K562 (cell line): ENCODE measurements at regions not wholly inside any gene's neighbourhood (a gene's known extent, or its start where the extent isn't known, plus 50 kb on each side); places are given as distances from the start of the nearest gene placed in this dataset.

Experiments
- BDP1 ChIP-seq: IDR thresholded peaks from 3 replicates; pipeline ENCODE4 v1.6.1; 2011; ENCODE audit not compliant: insufficient read length, insufficient read depth
- EWSR1 ChIP-seq: fragments of 450-650 bp; IDR thresholded peaks from 2 replicates; pipeline ENCODE4 v1.6.1; 2018; ENCODE audit warnings: borderline replicate concordance, mild to moderate bottlenecking, low read depth, moderate library complexity; ENCODE audit not compliant: partially characterized antibody
- HDAC3 ChIP-seq: fragments of 450-650 bp; IDR thresholded peaks from 2 replicates; pipeline ENCODE4 v1.6.1; 2018; ENCODE audit warnings: borderline replicate concordance, mild to moderate bottlenecking, moderate library complexity; ENCODE audit not compliant: partially characterized antibody
- HNRNPH1 ChIP-seq: fragments of 200-400 bp; formaldehyde crosslinking; optimal IDR thresholded peaks from 2 replicates; pipeline ENCODE3; 2017; ENCODE audit warnings: low read depth, mild to moderate bottlenecking, low read length, moderate library complexity
- IRF2 ChIP-seq: sonication (generic); formaldehyde crosslinking; IDR thresholded peaks from 2 replicates; pipeline ENCODE4 v1.8.1; 2022; ENCODE audit warnings: mild to moderate bottlenecking, missing genetic modification reagents
- KAT2B ChIP-seq: IDR thresholded peaks from one replicate; pipeline ENCODE4 v1.6.1; 2012; ENCODE audit warnings: low read depth, mild to moderate bottlenecking, control low read depth, inconsistent platforms, low read length, moderate library complexity
- MYNN ChIP-seq, 2 experiments: sonication (generic); formaldehyde crosslinking in 1 of 2; IDR thresholded peaks; 2 replicates each; pipeline versions ENCODE4 v1.5.0 to v1.6.1; 2016 to 2020; ENCODE audit warnings: antibody characterized with exemption in 1 of 2, missing genetic modification reagents in 1 of 2
- NBN ChIP-seq: fragments of 450-650 bp; IDR thresholded peaks from 2 replicates; pipeline ENCODE4 v1.6.1; 2016; ENCODE audit warnings: low read depth, mild to moderate bottlenecking
- NCOR1 ChIP-seq: fragments of 450-650 bp; IDR thresholded peaks from 2 replicates; pipeline ENCODE4 v1.6.1; 2016; ENCODE audit warnings: mild to moderate bottlenecking, moderate library complexity
- NFYB ChIP-seq: IDR thresholded peaks from 2 replicates; pipeline ENCODE4 v1.6.1; 2011; ENCODE audit warnings: mild to moderate bottlenecking, moderate library complexity; ENCODE audit not compliant: insufficient read length; ENCODE audit errors: extremely low read depth
- OTX1 ChIP-seq: fragments of 450-650 bp; formaldehyde crosslinking; IDR thresholded peaks from 2 replicates; pipeline ENCODE4 v1.4.0; 2022; ENCODE audit warnings: mild to moderate bottlenecking
- PHTF2 ChIP-seq: fragments of 250-450 bp; sonication (Bioruptor Pico); IDR thresholded peaks from 2 replicates; pipeline ENCODE4 v1.5.0; 2021; ENCODE audit warnings: mild to moderate bottlenecking
- POLR2AphosphoS2 ChIP-seq: IDR thresholded peaks from 2 replicates; pipeline ENCODE4 v1.6.1; 2012; ENCODE audit warnings: low read length, improper control_type of control experiment
- RUNX1 ChIP-seq: sonication (generic); IDR thresholded peaks from 2 replicates; pipeline ENCODE4 v1.6.1; 2016; ENCODE audit warnings: antibody characterized with exemption, low read depth
- SIN3A ChIP-seq, 2 experiments: fragments of 150-350 bp in 1 of 2; IDR thresholded peaks; 2 replicates each; pipeline ENCODE4 v1.6.1; 2011 to 2016; ENCODE audit warnings: borderline replicate concordance in 2 of 2, low read depth in 2 of 2, low read length in 2 of 2, mild to moderate bottlenecking in 2 of 2, moderate library complexity in 2 of 2; ENCODE audit not compliant: control insufficient read depth in 1 of 2
- TAF15 ChIP-seq: fragments of 200-400 bp; formaldehyde crosslinking; IDR thresholded peaks from 2 replicates; pipeline ENCODE4 v1.6.1; 2017; ENCODE audit warnings: mild to moderate bottlenecking, low read depth, low read length, moderate library complexity
- TAF9B ChIP-seq: fragments of 450-650 bp; IDR thresholded peaks from 2 replicates; pipeline ENCODE4 v1.6.1; 2018; ENCODE audit warnings: mild to moderate bottlenecking; ENCODE audit not compliant: partially characterized antibody
- TEAD4 ChIP-seq, 2 experiments: sonication (generic) in 1 of 2; formaldehyde crosslinking in 1 of 2; IDR thresholded peaks; 2 replicates each; pipeline versions ENCODE4 v1.6.1 to v1.8.0; 2012 to 2022; ENCODE audit warnings: borderline replicate concordance in 1 of 2, inconsistent platforms in 1 of 2, low read length in 1 of 2, mild to moderate bottlenecking in 1 of 2, missing genetic modification reagents in 1 of 2
- ZBTB7A ChIP-seq: IDR thresholded peaks from 2 replicates; pipeline ENCODE4 v1.6.1; 2011; ENCODE audit warnings: low read depth, mild to moderate bottlenecking, low read length, moderate library complexity, borderline replicate concordance; ENCODE audit not compliant: control insufficient read depth
- ZFP1 ChIP-seq: fragments of 450-650 bp; formaldehyde crosslinking; IDR thresholded peaks from 2 replicates; pipeline ENCODE4 v1.4.0; 2020; ENCODE audit warnings: mild to moderate bottlenecking, mixed read lengths
- ZNF253 ChIP-seq: fragments of 250-450 bp; sonication (Bioruptor Pico); conservative IDR thresholded peaks from 2 replicates; pipeline ENCODE4 v1.6.1; 2021; ENCODE audit warnings: mild to moderate bottlenecking
- ZNF586 ChIP-seq: fragments of 450-650 bp; formaldehyde crosslinking; conservative IDR thresholded peaks from 2 replicates; pipeline ENCODE4 v1.4.0; 2020; ENCODE audit warnings: mild to moderate bottlenecking, moderate library complexity
- ZNF830 ChIP-seq: fragments of 250-450 bp; sonication (Bioruptor Pico); IDR thresholded peaks from 2 replicates; pipeline ENCODE4 v1.5.0; 2021; ENCODE audit warnings: mild to moderate bottlenecking
- TF ChIP-seq, protein P1 (sequence below): fragments of 450-650 bp; formaldehyde crosslinking; conservative IDR thresholded peaks from 2 replicates; pipeline ENCODE4 v1.4.0; 2022; ENCODE audit warnings: mild to moderate bottlenecking, missing genetic modification characterization
- TF ChIP-seq, protein P2 (sequence below), 2 experiments: fragments of 450-650 bp; IDR thresholded peaks; 2 replicates each; pipeline ENCODE4 v1.6.1; 2016
- TF ChIP-seq, protein P3 (sequence below): fragments of 250-450 bp; sonication (Bioruptor Pico); IDR thresholded peaks from 2 replicates; pipeline ENCODE4 v1.5.0; 2020; ENCODE audit warnings: mild to moderate bottlenecking, borderline replicate concordance

DNA sequence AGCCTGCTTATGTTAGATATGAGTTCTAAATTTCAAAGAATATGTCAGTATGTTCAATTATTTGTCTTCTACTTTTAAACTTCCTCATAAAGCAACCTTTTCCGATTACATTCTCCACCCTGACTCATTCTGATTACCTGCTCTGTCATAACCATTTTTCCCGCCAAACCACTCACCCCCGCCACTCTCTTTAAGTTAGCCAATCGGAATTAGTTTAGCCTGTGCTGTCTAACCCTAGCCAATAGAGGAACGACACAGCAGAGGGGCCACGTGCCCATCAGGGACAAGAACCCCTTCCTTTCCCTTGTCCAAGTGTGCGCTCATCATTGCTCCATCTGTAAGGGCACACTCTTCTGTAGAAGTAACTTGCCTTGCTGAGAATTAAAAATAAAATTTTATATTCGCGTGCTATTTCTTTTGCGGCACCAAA lies 91.4 kb downstream of the CCDC71L start (continued):
- TF ChIP-seq, protein P1, sequence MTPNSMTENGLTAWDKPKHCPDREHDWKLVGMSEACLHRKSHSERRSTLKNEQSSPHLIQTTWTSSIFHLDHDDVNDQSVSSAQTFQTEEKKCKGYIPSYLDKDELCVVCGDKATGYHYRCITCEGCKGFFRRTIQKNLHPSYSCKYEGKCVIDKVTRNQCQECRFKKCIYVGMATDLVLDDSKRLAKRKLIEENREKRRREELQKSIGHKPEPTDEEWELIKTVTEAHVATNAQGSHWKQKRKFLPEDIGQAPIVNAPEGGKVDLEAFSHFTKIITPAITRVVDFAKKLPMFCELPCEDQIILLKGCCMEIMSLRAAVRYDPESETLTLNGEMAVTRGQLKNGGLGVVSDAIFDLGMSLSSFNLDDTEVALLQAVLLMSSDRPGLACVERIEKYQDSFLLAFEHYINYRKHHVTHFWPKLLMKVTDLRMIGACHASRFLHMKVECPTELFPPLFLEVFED = peak; percentile 66
- no peak for TF ChIP-seq TAF9B
- TF ChIP-seq KAT2B = no peak
- no peak for TF ChIP-seq EWSR1
- TF ChIP-seq, protein P2, sequence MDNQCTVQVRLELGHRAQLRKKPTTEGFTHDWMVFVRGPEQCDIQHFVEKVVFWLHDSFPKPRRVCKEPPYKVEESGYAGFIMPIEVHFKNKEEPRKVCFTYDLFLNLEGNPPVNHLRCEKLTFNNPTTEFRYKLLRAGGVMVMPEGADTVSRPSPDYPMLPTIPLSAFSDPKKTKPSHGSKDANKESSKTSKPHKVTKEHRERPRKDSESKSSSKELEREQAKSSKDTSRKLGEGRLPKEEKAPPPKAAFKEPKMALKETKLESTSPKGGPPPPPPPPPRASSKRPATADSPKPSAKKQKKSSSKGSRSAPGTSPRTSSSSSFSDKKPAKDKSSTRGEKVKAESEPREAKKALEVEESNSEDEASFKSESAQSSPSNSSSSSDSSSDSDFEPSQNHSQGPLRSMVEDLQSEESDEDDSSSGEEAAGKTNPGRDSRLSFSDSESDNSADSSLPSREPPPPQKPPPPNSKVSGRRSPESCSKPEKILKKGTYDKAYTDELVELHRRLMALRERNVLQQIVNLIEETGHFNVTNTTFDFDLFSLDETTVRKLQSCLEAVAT (IDR thresholded peaks at IDR 0.05) = 0 out of 4 replicates have a peak, but pooled peaks of 1 of the 2 experiments have one; percentile 37
- TF ChIP-seq ZNF586 (CRISPR knock-in tag) = peak; percentile 84
- TF ChIP-seq TAF15 = no peak
- no peak for TF ChIP-seq SIN3A (IDR thresholded peaks at IDR 0.05; ENCODE audit: borderline replicate concordance in 2 of 2, control insufficient read depth in 1 of 2, low read depth in 2 of 2, low read length in 2 of 2)
- TF ChIP-seq ZFP1 (CRISPR knock-in tag) = peak; percentile 68
- no peak for TF ChIP-seq NBN
- no peak for TF ChIP-seq ZBTB7A
- TF ChIP-seq HNRNPH1 = no peak
- TF ChIP-seq, protein P3, sequence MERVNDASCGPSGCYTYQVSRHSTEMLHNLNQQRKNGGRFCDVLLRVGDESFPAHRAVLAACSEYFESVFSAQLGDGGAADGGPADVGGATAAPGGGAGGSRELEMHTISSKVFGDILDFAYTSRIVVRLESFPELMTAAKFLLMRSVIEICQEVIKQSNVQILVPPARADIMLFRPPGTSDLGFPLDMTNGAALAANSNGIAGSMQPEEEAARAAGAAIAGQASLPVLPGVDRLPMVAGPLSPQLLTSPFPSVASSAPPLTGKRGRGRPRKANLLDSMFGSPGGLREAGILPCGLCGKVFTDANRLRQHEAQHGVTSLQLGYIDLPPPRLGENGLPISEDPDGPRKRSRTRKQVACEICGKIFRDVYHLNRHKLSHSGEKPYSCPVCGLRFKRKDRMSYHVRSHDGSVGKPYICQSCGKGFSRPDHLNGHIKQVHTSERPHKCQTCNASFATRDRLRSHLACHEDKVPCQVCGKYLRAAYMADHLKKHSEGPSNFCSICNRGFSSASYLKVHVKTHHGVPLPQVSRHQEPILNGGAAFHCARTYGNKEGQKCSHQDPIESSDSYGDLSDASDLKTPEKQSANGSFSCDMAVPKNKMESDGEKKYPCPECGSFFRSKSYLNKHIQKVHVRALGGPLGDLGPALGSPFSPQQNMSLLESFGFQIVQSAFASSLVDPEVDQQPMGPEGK (CRISPR knock-in tag) = no peak; the same call in 1 of the 2 replicates
- TF ChIP-seq BDP1 = no peak
- no peak for TF ChIP-seq TEAD4 (IDR thresholded peaks at IDR 0.05; ENCODE audit: low read length)
- no peak for TF ChIP-seq TEAD4 (CRISPR knock-in tag; IDR thresholded peaks at IDR 0.05; ENCODE audit: borderline replicate concordance)
- no peak for TF ChIP-seq ZNF830 (CRISPR knock-in tag)
- peak; percentile 19 for TF ChIP-seq NFYB
- TF ChIP-seq IRF2 = no peak
- TF ChIP-seq ZNF253 (CRISPR knock-in tag) = no peak
- TF ChIP-seq RUNX1 = no peak
- TF ChIP-seq MYNN (IDR thresholded peaks at IDR 0.05) = no peak
- TF ChIP-seq MYNN (CRISPR knock-in tag; IDR thresholded peaks at IDR 0.05) = no peak
- no peak for TF ChIP-seq HDAC3
- no peak for TF ChIP-seq POLR2AphosphoS2
- TF ChIP-seq PHTF2 (CRISPR knock-in tag) = no peak
- peak; percentile 95 for TF ChIP-seq OTX1 (CRISPR knock-in tag)
- no peak for TF ChIP-seq NCOR1
